H1 (cell line): ENCODE measurements at regions not wholly inside any gene's neighbourhood (a gene's known extent, or its start where the extent isn't known, plus 50 kb on each side); places are given as distances from the start of the nearest gene placed in this dataset.

Experiments used
- CTCF ChIA-PET: fragments of 300-600 bp; sonication (Branson Sonifier 250); formaldehyde crosslinking; loops from one replicate; lab custom pipeline; 2021; ENCODE audit not compliant: partially characterized antibody; lab: Charles Lee
- POLR2A ChIA-PET: fragments of 300-600 bp; sonication (Branson Sonifier 250); formaldehyde crosslinking; loops from one replicate; lab custom pipeline; 2021; ENCODE audit warnings: inconsistent platforms; ENCODE audit not compliant: partially characterized antibody; lab: Charles Lee
- DNase-seq, 2 experiments: peaks; one replicate each; pipeline versions ENCODE4 v3.0.0 to v3.0.0-alpha.2; 2010 to 2022; ENCODE audit warnings: low spot score in 2 of 2, low read depth in 1 of 2, mixed read lengths in 1 of 2
- FAIRE-seq: peaks from 2 replicates; lab custom pipeline; 2011; peaks lifted over from hg19 to GRCh38; lab: Jason Lieb, UNC
- H2AFZ ChIP-seq: 2 replicates; pipeline ENCODE4 v1.8.1; 2012; ENCODE audit warnings: low read length, inconsistent platforms
- H2AK5ac ChIP-seq: 2 replicates; pipeline ENCODE4 v1.6.1; 2013; ENCODE audit warnings: low read depth, low read length
- H2BK120ac ChIP-seq: replicated peaks from 2 replicates; pipeline ENCODE3; 2013; ENCODE audit warnings: low read depth, low read length, inconsistent platforms
- H2BK12ac ChIP-seq: 2 replicates; pipeline ENCODE4 v1.6.1; 2013; ENCODE audit warnings: low read depth, low read length
- H2BK15ac ChIP-seq: 2 replicates; pipeline ENCODE4 v1.6.1; 2013; ENCODE audit warnings: low read length
- H2BK20ac ChIP-seq: 2 replicates; pipeline ENCODE4 v1.6.1; 2013; ENCODE audit warnings: low read length
- H2BK5ac ChIP-seq: 2 replicates; pipeline ENCODE4 v1.6.1; 2013; ENCODE audit warnings: low read depth, low read length
- H3K14ac ChIP-seq: 2 replicates; pipeline ENCODE4 v1.6.1; 2013; ENCODE audit warnings: inconsistent platforms; ENCODE audit not compliant: insufficient read length
- H3K18ac ChIP-seq: 2 replicates; pipeline ENCODE4 v1.6.1; 2013; ENCODE audit warnings: low read length; ENCODE audit errors: extremely low read depth
- H3K23ac ChIP-seq: 2 replicates; pipeline ENCODE4 v1.6.1; 2013; ENCODE audit warnings: inconsistent platforms; ENCODE audit not compliant: insufficient read length
- H3K23me2 ChIP-seq: 2 replicates; pipeline ENCODE4 v1.6.1; 2013; ENCODE audit warnings: low read depth, low read length
- H3K27ac ChIP-seq: 2 replicates; pipeline ENCODE4 v1.6.1; 2011; ENCODE audit warnings: low read depth, low read length, inconsistent platforms
- H3K27me3 ChIP-seq, 4 experiments: replicated peaks in 1 of 4; 1 replicate in 1 of 4; 2 replicates in 3 of 4; pipeline versions ENCODE4 v1.6.1 to v1.8.1; 2011 to 2013; ENCODE audit warnings: low read length in 3 of 4, mild to moderate bottlenecking in 3 of 4, inconsistent platforms in 2 of 4, mixed read lengths in 2 of 4, moderate library complexity in 1 of 4; ENCODE audit not compliant: control insufficient read depth in 3 of 4, insufficient read depth in 3 of 4; ENCODE audit errors: extremely low read depth in 1 of 4
- H3K36me3 ChIP-seq, 4 experiments: 2 replicates each; pipeline versions ENCODE4 v1.6.1 to v1.8.1; 2011 to 2013; ENCODE audit warnings: mild to moderate bottlenecking in 4 of 4, low read length in 3 of 4, moderate library complexity in 2 of 4, control low read depth in 1 of 4, inconsistent platforms in 1 of 4; ENCODE audit not compliant: insufficient read depth in 4 of 4, control insufficient read depth in 2 of 4
- H3K4ac ChIP-seq: replicated peaks from 2 replicates; pipeline ENCODE3; 2013; ENCODE audit warnings: low read length, low read depth, mixed read lengths, inconsistent platforms; ENCODE audit not compliant: insufficient read length
- H3K4me1 ChIP-seq, 4 experiments: replicated peaks in 1 of 4; 1 replicate in 1 of 4; 2 replicates in 3 of 4; pipeline versions ENCODE4 v1.6.1 to v1.8.1; 2011 to 2013; ENCODE audit warnings: low read length in 3 of 4, inconsistent platforms in 2 of 4, mixed read lengths in 1 of 4; ENCODE audit not compliant: insufficient read depth in 4 of 4, control insufficient read depth in 3 of 4
- H3K4me2 ChIP-seq, 2 experiments: 2 replicates each; pipeline versions ENCODE4 v1.6.1 to v1.8.1; 2011 to 2013; ENCODE audit warnings: low read depth in 2 of 2, low read length in 2 of 2, control low read depth in 1 of 2, inconsistent platforms in 1 of 2, mild to moderate bottlenecking in 1 of 2; ENCODE audit not compliant: insufficient read depth in 1 of 2
- H3K4me3 ChIP-seq, 4 experiments: fragments of 200-600, 300-600 bp in 1 of 4; sonication (generic), shearing (Covaris generic), sonication (Bioruptor Twin) in 1 of 4; 2 replicates each; pipeline versions ENCODE4 v1.5.1 to v1.8.1; 2011 to 2016; ENCODE audit warnings: low read length in 4 of 4, low read depth in 3 of 4, control low read depth in 2 of 4, inconsistent platforms in 2 of 4, mild to moderate bottlenecking in 2 of 4, mixed read lengths in 1 of 4, moderate library complexity in 1 of 4; ENCODE audit not compliant: insufficient read depth in 2 of 4; ENCODE audit errors: extremely low read depth in 1 of 4
- H3K56ac ChIP-seq: replicated peaks from 2 replicates; pipeline ENCODE3; 2013; ENCODE audit warnings: low read depth, mild to moderate bottlenecking, mixed read lengths, low read length, inconsistent platforms; ENCODE audit not compliant: insufficient read length
- H3K79me1 ChIP-seq: 2 replicates; pipeline ENCODE4 v1.6.1; 2013; ENCODE audit warnings: low read depth, low read length, control low read depth
- H3K79me2 ChIP-seq, 2 experiments: 2 replicates each; pipeline versions ENCODE4 v1.6.1 to v1.8.1; 2012 to 2013; ENCODE audit warnings: low read length in 2 of 2, mild to moderate bottlenecking in 2 of 2, inconsistent platforms in 1 of 2; ENCODE audit not compliant: insufficient read depth in 2 of 2, control insufficient read depth in 1 of 2
- H3K9ac ChIP-seq, 4 experiments: replicated peaks in 1 of 4; 1 replicate in 1 of 4; 2 replicates in 3 of 4; pipeline versions ENCODE4 v1.6.1 to v1.8.1; 2011 to 2013; ENCODE audit warnings: low read depth in 3 of 4, low read length in 3 of 4, control low read depth in 2 of 4, mild to moderate bottlenecking in 2 of 4, moderate library complexity in 2 of 4, inconsistent platforms in 1 of 4; ENCODE audit errors: extremely low read depth in 1 of 4
- H3K9me3 ChIP-seq, 2 experiments: 2 replicates each; pipeline versions ENCODE4 v1.6.1 to v1.8.1; 2012 to 2013; ENCODE audit warnings: mild to moderate bottlenecking in 2 of 2, moderate library complexity in 2 of 2, control low read depth in 1 of 2, inconsistent platforms in 1 of 2, low read depth in 1 of 2, low read length in 1 of 2, mixed read lengths in 1 of 2; ENCODE audit not compliant: insufficient read depth in 2 of 2
- H4K20me1 ChIP-seq, 2 experiments: replicated peaks in 1 of 2; 2 replicates each; pipeline versions ENCODE3 to v1.8.1; 2011 to 2013; ENCODE audit warnings: inconsistent platforms in 2 of 2, low read length in 2 of 2, mild to moderate bottlenecking in 1 of 2; ENCODE audit not compliant: insufficient read depth in 2 of 2, control insufficient read depth in 1 of 2
- H4K5ac ChIP-seq: 2 replicates; pipeline ENCODE4 v1.6.1; 2013; ENCODE audit warnings: low read length, low read depth, mixed read lengths, inconsistent platforms; ENCODE audit not compliant: insufficient read length
- H4K8ac ChIP-seq: 2 replicates; pipeline ENCODE4 v1.8.0; 2013; ENCODE audit warnings: mild to moderate bottlenecking, moderate library complexity, low read length, inconsistent platforms; ENCODE audit not compliant: insufficient read depth; ENCODE audit errors: extremely low read depth
- H4K91ac ChIP-seq: replicated peaks from 2 replicates; pipeline ENCODE3; 2013; ENCODE audit warnings: low read length, mixed read lengths, inconsistent platforms; ENCODE audit not compliant: insufficient read length
- CBX8 ChIP-seq: fragments of 300-800, 300-1000 bp; sonication (generic); IDR thresholded peaks from 2 replicates; pipeline ENCODE4 v1.7.1; 2016; ENCODE audit warnings: low read depth, low read length, borderline replicate concordance
- CEBPB ChIP-seq: IDR thresholded peaks from 2 replicates; pipeline ENCODE4 v1.6.1; 2012; ENCODE audit warnings: low read depth, low read length
- CREB1 ChIP-seq: IDR thresholded peaks from 2 replicates; pipeline ENCODE4 v1.6.1; 2012; ENCODE audit warnings: inconsistent platforms
- HDAC2 ChIP-seq, 2 experiments: fragments of 300-600 bp in 1 of 2; sonication (generic) in 1 of 2; IDR thresholded peaks; 2 replicates each; pipeline ENCODE4 v1.6.1; 2011 to 2012; ENCODE audit warnings: low read depth in 2 of 2, low read length in 2 of 2, mild to moderate bottlenecking in 2 of 2, moderate library complexity in 2 of 2, borderline replicate concordance in 1 of 2, inconsistent platforms in 1 of 2
- HDAC6 ChIP-seq: IDR thresholded peaks from one replicate; pipeline ENCODE4 v1.7.1; 2012; ENCODE audit warnings: low read depth, mild to moderate bottlenecking, inconsistent platforms, low read length, moderate library complexity
- MAX ChIP-seq: IDR thresholded peaks from 2 replicates; pipeline ENCODE4 v1.6.1; 2012; ENCODE audit warnings: inconsistent platforms
- POLR2AphosphoS5 ChIP-seq: IDR thresholded peaks from 2 replicates; pipeline ENCODE4 v1.6.1; 2011; ENCODE audit warnings: low read depth, low read length
- RAD21 ChIP-seq, 2 experiments: IDR thresholded peaks in 1 of 2; conservative IDR thresholded peaks in 1 of 2; 2 replicates each; pipeline ENCODE4 v1.6.1; 2011; ENCODE audit warnings: low read depth in 2 of 2, low read length in 2 of 2, improper control_type of control experiment in 1 of 2, inconsistent platforms in 1 of 2, mild to moderate bottlenecking in 1 of 2, moderate library complexity in 1 of 2
- RFX5 ChIP-seq: IDR thresholded peaks from 2 replicates; pipeline ENCODE4 v1.6.1; 2011; ENCODE audit warnings: low read depth, low read length, improper control_type of control experiment, borderline replicate concordance
- SIRT6 ChIP-seq: IDR thresholded peaks from one replicate; pipeline ENCODE4 v1.7.1; 2012; ENCODE audit warnings: low read length, inconsistent platforms
- SUZ12 ChIP-seq: fragments of 200-600 bp; sonication (generic); IDR thresholded peaks from 2 replicates; pipeline ENCODE4 v1.6.1; 2012; ENCODE audit warnings: mild to moderate bottlenecking, inconsistent platforms, low read length, moderate library complexity, mixed read lengths
- ZNF274 ChIP-seq: IDR thresholded peaks from 2 replicates; pipeline ENCODE4 v1.7.0; 2012; ENCODE audit warnings: low read length, borderline replicate concordance; ENCODE audit errors: extremely low read depth
- WGBS, 2 experiments: shearing (Covaris generic) in 1 of 2; methylation state at CpG; one replicate each; pipeline versions ENCODE4 v1.1.6 to v1.1.7; 2013 to 2015; ENCODE audit warnings: low lambda C conversion rate in 2 of 2, mixed read lengths in 2 of 2, inconsistent platforms in 1 of 2, low coverage in 1 of 2, missing lambda C conversion rate in 1 of 2; ENCODE audit not compliant: insufficient replicate concordance in 2 of 2, insufficient coverage in 1 of 2, insufficient read length in 1 of 2; ENCODE audit errors: extremely low coverage in 1 of 2, missing lambda C conversion rate in 1 of 2; 5-methylcytosine and 5-hydroxymethylcytosine counted together

DNA sequence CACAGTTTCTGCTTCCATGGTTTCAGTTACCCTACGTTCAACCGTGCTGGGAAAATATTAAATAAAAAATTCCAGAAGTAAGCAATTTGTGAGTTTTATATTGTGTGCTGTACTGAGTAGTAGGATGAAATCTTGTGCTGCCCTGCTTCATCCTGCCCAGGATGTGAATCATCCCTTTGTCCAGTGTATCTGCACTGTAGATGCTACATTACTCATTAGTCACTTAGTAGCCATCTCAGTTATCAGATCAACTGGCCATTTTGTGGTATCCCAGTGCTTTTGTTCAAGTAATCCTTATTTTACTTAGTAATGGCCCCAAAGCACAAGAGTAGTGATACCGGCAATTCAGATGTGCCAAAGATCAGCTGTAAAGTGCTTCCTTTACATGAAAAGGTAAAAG, 97.9 kb downstream of the COX18 start:
- POLR2A ChIA-PET = no interaction called here
- Histone ChIP-seq H3K4me2 (no peak overlapping the region), H3K79me1 (no peaks in the 10 kb centered on the region), H2BK15ac (no peak overlapping the region), H3K27ac (no peak overlapping the region), H3K18ac (no peak overlapping the region), H4K20me1 (no peaks in the 10 kb centered on the region), H2AK5ac (no peak overlapping the region), H3K9me3 (no peaks in the 10 kb centered on the region), H3K79me2 (no peaks in the 10 kb centered on the region), H3K36me3 (no peaks in the 10 kb centered on the region; a peak in 1 of 8 replicates), H3K14ac (no peak overlapping the region), H2BK20ac (no peak overlapping the region), H3K27me3 (no peaks in the 10 kb centered on the region), H3K4ac (no peak overlapping the region), H2BK120ac (no peak overlapping the region), H3K4me3 (no peak overlapping the region), H2BK12ac (no peak overlapping the region), H3K56ac (no peak overlapping the region), H3K23ac (no peak overlapping the region), H4K8ac (no peak overlapping the region), H3K9ac (no peak overlapping the region), H2AFZ (no peak overlapping the region), H4K5ac (no peak overlapping the region), H2BK5ac (no peak overlapping the region), H4K91ac (no peak overlapping the region), H3K23me2 (no peaks in the 10 kb centered on the region), H3K4me1 (no peaks in the 10 kb centered on the region)
- 89% methylated on average over 3 of the region's 3 CpGs; no CpG with 5 or more reads in 1 of the 2 experiments for WGBS, 2 experiments
- CTCF ChIA-PET = interaction anchor here (1.1 to 2.4 kb wide), 3 partner anchors 9 to 20 kb away, joined by 3 to 5 read pairs (median 4); no protein-coding TSS in a partner anchor
- DNase-seq (no peak), FAIRE-seq (no peak)
- TF ChIP-seq SIRT6 = no peak
- TF ChIP-seq ZNF274 = no peak
- no peak for TF ChIP-seq CBX8
- TF ChIP-seq CREB1 = no peak
- no peak for TF ChIP-seq RAD21 (IDR thresholded peaks at IDR 0.05 in 1 of 2, conservative IDR thresholded peaks at IDR 0.05 in 1 of 2; ENCODE audit: low read depth in 2 of 2, low read length in 2 of 2)
- TF ChIP-seq MAX = no peak
- no peak for TF ChIP-seq POLR2AphosphoS5
- no peak for TF ChIP-seq RFX5
- TF ChIP-seq HDAC6 = no peak
- no peak for TF ChIP-seq HDAC2 (IDR thresholded peaks at IDR 0.05; ENCODE audit: borderline replicate concordance in 1 of 2, low read depth in 2 of 2, low read length in 2 of 2)
- no peak for TF ChIP-seq SUZ12
- no peak for TF ChIP-seq CEBPB
